Gastroesophageal sphincter (tissue), 3 donors: ENCODE measurements at regions not wholly inside any gene's neighbourhood (a gene's known extent, or its start where the extent isn't known, plus 50 kb on each side); places are given as distances from the start of the nearest gene placed in this dataset.

Experiments
- EP300 ChIP-seq: sonication (generic); formaldehyde crosslinking; IDR thresholded peaks from one replicate; pipeline ENCODE4 v1.6.1; 2017; ENCODE audit warnings: antibody characterized with exemption, mild to moderate bottlenecking
- TF ChIP-seq, protein P1 (sequence below), 4 experiments: fragments of 200-600 bp in 2 of 4; fragments of 450-650 bp in 2 of 4; sonication (generic) in 1 of 4; IDR thresholded peaks; one replicate each; pipeline ENCODE4 v1.5.1; 2017 to 2019; ENCODE audit warnings: antibody characterized with exemption in 4 of 4, mild to moderate bottlenecking in 2 of 4, moderate library complexity in 2 of 4

DNA sequence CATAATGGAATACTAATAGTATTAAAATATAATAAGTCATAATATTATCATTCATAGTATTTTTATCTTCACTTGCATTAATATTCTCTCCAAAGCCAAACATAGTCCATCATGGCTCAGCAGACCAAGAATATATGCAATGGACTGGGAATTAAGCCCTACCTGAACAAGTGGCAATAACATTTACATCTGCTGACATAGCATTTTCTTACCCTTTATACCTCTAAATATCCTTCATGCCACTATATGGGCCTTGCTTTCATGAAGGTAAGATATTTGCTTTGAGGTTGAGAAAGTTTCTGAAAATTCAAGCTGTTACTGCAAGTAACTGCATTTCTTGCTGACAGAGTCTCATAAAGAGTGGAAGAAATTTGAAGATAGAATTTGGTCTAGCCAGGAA is 847.4 kb upstream of the GCFC2 start:
- no peak for TF ChIP-seq EP300
- TF ChIP-seq, protein P1, sequence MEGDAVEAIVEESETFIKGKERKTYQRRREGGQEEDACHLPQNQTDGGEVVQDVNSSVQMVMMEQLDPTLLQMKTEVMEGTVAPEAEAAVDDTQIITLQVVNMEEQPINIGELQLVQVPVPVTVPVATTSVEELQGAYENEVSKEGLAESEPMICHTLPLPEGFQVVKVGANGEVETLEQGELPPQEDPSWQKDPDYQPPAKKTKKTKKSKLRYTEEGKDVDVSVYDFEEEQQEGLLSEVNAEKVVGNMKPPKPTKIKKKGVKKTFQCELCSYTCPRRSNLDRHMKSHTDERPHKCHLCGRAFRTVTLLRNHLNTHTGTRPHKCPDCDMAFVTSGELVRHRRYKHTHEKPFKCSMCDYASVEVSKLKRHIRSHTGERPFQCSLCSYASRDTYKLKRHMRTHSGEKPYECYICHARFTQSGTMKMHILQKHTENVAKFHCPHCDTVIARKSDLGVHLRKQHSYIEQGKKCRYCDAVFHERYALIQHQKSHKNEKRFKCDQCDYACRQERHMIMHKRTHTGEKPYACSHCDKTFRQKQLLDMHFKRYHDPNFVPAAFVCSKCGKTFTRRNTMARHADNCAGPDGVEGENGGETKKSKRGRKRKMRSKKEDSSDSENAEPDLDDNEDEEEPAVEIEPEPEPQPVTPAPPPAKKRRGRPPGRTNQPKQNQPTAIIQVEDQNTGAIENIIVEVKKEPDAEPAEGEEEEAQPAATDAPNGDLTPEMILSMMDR (IDR thresholded peaks at IDR 0.05): no peak
